OCI-LY7 (cell line): ENCODE measurements at regions not wholly inside any gene's neighbourhood (a gene's known extent, or its start where the extent isn't known, plus 50 kb on each side); places are given as distances from the start of the nearest gene placed in this dataset.
"Not testable (repeated sequence)": the region's sequence is repeated elsewhere in the genome, so short reads cannot be mapped to it uniquely, and the experiment has no call there.

Source experiments
- BruUV-seq: library from RNA; stranded (reverse); fragments of 400-500 nt; replicated peaks from 2 replicates; lab custom pipeline; 2021; lab: Mats Ljungman, UMichigan
- CTCF ChIA-PET: fragments of 300-600 bp; sonication (Branson Sonifier 250); formaldehyde crosslinking; loops from one replicate; lab custom pipeline; 2022; ENCODE audit warnings: antibody characterized with exemption; ENCODE audit not compliant: unreplicated experiment; lab: Charles Lee
- POLR2A ChIA-PET: fragments of 300-600 bp; sonication (Branson Sonifier 250); formaldehyde crosslinking; loops from one replicate; lab custom pipeline; 2022; ENCODE audit warnings: antibody characterized with exemption; lab: Charles Lee
- DNase-seq: peaks from one replicate; pipeline ENCODE4 v3.0.0-alpha.2; 2015; ENCODE audit warnings: low spot score
- H2AFZ ChIP-seq: fragments of 200-600 bp; sonication (generic), shearing (Covaris generic); 2 replicates; pipeline ENCODE4 v1.6.1; 2014; ENCODE audit warnings: mild to moderate bottlenecking, antibody characterized with exemption, low read length, moderate library complexity
- H3K27ac ChIP-seq: fragments of 200-600 bp; sonication (generic); 2 replicates; pipeline ENCODE4 v1.5.1; 2014; ENCODE audit warnings: mixed run types, low read depth, mild to moderate bottlenecking, moderate library complexity, low read length, inconsistent platforms; ENCODE audit not compliant: poor library complexity, severe bottlenecking
- H3K36me3 ChIP-seq: fragments of 200-600 bp; sonication (generic); 2 replicates; pipeline ENCODE4 v1.6.1; 2014; ENCODE audit warnings: mild to moderate bottlenecking, antibody characterized with exemption, low read length, moderate library complexity, mixed read lengths; ENCODE audit not compliant: insufficient read depth
- H3K4me1 ChIP-seq: fragments of 200-600 bp; sonication (generic); 2 replicates; pipeline ENCODE4 v1.5.1; 2014; ENCODE audit warnings: mild to moderate bottlenecking, low read length; ENCODE audit not compliant: insufficient read depth, poor library complexity, severe bottlenecking
- H3K4me2 ChIP-seq: fragments of 200-600 bp; sonication (generic); 2 replicates; pipeline ENCODE4 v1.6.1; 2014; ENCODE audit warnings: mild to moderate bottlenecking, low read length
- H3K4me3 ChIP-seq: fragments of 200-600 bp; sonication (generic); 2 replicates; pipeline ENCODE4 v1.5.1; 2014; ENCODE audit warnings: mild to moderate bottlenecking, low read depth, low read length; ENCODE audit not compliant: poor library complexity, severe bottlenecking
- H3K79me2 ChIP-seq: fragments of 200-600 bp; sonication (generic); 2 replicates; pipeline ENCODE4 v1.6.1; 2016; ENCODE audit warnings: low read depth, mild to moderate bottlenecking, low read length, moderate library complexity, mixed read lengths; ENCODE audit not compliant: insufficient read depth
- H3K9me2 ChIP-seq: fragments of 200-600 bp; sonication (generic); 2 replicates; pipeline ENCODE4 v1.6.1; 2016; ENCODE audit warnings: mild to moderate bottlenecking, low read length, mixed read lengths; ENCODE audit not compliant: insufficient read depth
- H3K9me3 ChIP-seq: fragments of 200-600 bp; sonication (generic); 2 replicates; pipeline ENCODE4 v1.6.1; 2014; ENCODE audit warnings: mild to moderate bottlenecking, mixed run types, low read length, mixed read lengths
- H4K20me1 ChIP-seq: fragments of 200-600 bp; sonication (generic); 2 replicates; pipeline ENCODE4 v1.6.1; 2014; ENCODE audit warnings: mild to moderate bottlenecking, antibody characterized with exemption, low read length, moderate library complexity, mixed read lengths; ENCODE audit not compliant: insufficient read depth
- CTCF ChIP-seq: fragments of 200-600 bp; sonication (generic); conservative IDR thresholded peaks from 2 replicates; pipeline ENCODE4 v1.5.1; 2014; ENCODE audit warnings: mild to moderate bottlenecking, antibody characterized with exemption, low read length, moderate library complexity, mixed read lengths
- EZH2phosphoT487 ChIP-seq: fragments of 200-600 bp; sonication (generic); IDR thresholded peaks from 2 replicates; pipeline ENCODE4 v1.6.1; 2018; ENCODE audit warnings: low read depth, borderline replicate concordance, mild to moderate bottlenecking, mixed run types, antibody characterized with exemption, low read length, moderate library complexity, mixed read lengths
- intact Hi-C: fragments of 100-400 bp; cut with micrococcal nuclease; formaldehyde crosslinking; loops from one replicate; pipeline ENCODE4 v1.10.0; 2022; ENCODE audit not compliant: unreplicated experiment

GRCh38 chrX:128691872-128692271 lies 639.7 kb upstream of the ACTRT1 start:
- Histone ChIP-seq H3K27ac (no peak overlapping the region), H3K4me2 (no peak overlapping the region), H3K4me1 (no peaks in the 10 kb centered on the region), H3K4me3 (no peak overlapping the region), H3K9me2 (no peaks in the 10 kb centered on the region), H2AFZ (no peak overlapping the region), H3K79me2 (no peaks in the 10 kb centered on the region), H3K36me3 (no peaks in the 10 kb centered on the region), H4K20me1 (no peaks in the 10 kb centered on the region), H3K9me3 (no peaks in the 10 kb centered on the region)
- intact Hi-C loops, result no loop called here
- DNase-seq, result no peak
- POLR2A ChIA-PET, result no interaction called here
- TF ChIP-seq CTCF, result no peak
- no peak for TF ChIP-seq EZH2phosphoT487
- BruUV-seq, result no TSS peak
- CTCF ChIA-PET, result no interaction called here

- Histone ChIP-seq H3K79me2 (no peaks in the 10 kb centered on the region), H3K36me3 (no peaks in the 10 kb centered on the region), H2AFZ (no peak overlapping the region), H3K4me3 (no peak overlapping the region), H3K9me3 (no peaks in the 10 kb centered on the region), H3K27ac (no peak overlapping the region), H3K4me2 (no peak overlapping the region), H3K4me1 (no peaks in the 10 kb centered on the region), H4K20me1 (no peaks in the 10 kb centered on the region), H3K9me2 (no peaks in the 10 kb centered on the region)
- TF ChIP-seq CTCF, result no peak
- no peak for TF ChIP-seq EZH2phosphoT487
- no TSS peak for BruUV-seq
- CTCF ChIA-PET, result no interaction called here
- intact Hi-C loops, result no loop called here
- DNase-seq, result no peak
- POLR2A ChIA-PET, result no interaction called here
Observed at GRCh38 chrX:128685387-128685786, 633.2 kb upstream of the ACTRT1 start.

- Histone ChIP-seq H2AFZ (no peak overlapping the region), H3K27ac (no peak overlapping the region), H3K36me3 (no peaks in the 10 kb centered on the region), H3K4me2 (no peak overlapping the region), H3K9me2 (no peaks in the 10 kb centered on the region), H3K4me1 (no peaks in the 10 kb centered on the region), H3K79me2 (no peaks in the 10 kb centered on the region), H3K9me3 (no peaks in the 10 kb centered on the region), H3K4me3 (no peak overlapping the region), H4K20me1 (no peaks in the 10 kb centered on the region)
- BruUV-seq, result no TSS peak
- CTCF ChIA-PET, result no interaction called here
- intact Hi-C loops, result no loop called here
- POLR2A ChIA-PET, result no interaction called here
- DNase-seq, result no peak
- TF ChIP-seq EZH2phosphoT487 (no peak), CTCF (no peak)
Observed at GRCh38 chrX:128676651-128677050, 624.4 kb upstream of the ACTRT1 start.

- H3K4me1 ChIP-seq, H3K36me3 ChIP-seq, H3K4me2 ChIP-seq, H3K27ac ChIP-seq, H2AFZ ChIP-seq, H3K9me3 ChIP-seq, H3K4me3 ChIP-seq, H3K79me2 ChIP-seq, intact Hi-C loops, CTCF ChIA-PET, POLR2A ChIA-PET, DNase-seq, H3K9me2 ChIP-seq, H4K20me1 ChIP-seq, BruUV-seq: not testable (repeated sequence)
Observed at GRCh38 chrX:128674326-128675086, 622.3 kb upstream of the ACTRT1 start.
